PC-9 (cell line): ENCODE measurements at regions not wholly inside any gene's neighbourhood (a gene's known extent, or its start where the extent isn't known, plus 50 kb on each side); places are given as distances from the start of the nearest gene placed in this dataset.

Experiments used
- EZH2 ChIP-seq: fragments of 200-600 bp; sonication (generic); IDR thresholded peaks from 2 replicates; pipeline ENCODE4 v1.8.0; 2017; ENCODE audit warnings: antibody characterized with exemption, low read depth
- TF ChIP-seq, protein P1 (sequence below): fragments of 200-600 bp; sonication (generic); conservative IDR thresholded peaks from 2 replicates; pipeline ENCODE4 v1.6.1; 2017; ENCODE audit warnings: mixed run types, antibody characterized with exemption, mild to moderate bottlenecking, moderate library complexity

- TF ChIP-seq, protein P1, sequence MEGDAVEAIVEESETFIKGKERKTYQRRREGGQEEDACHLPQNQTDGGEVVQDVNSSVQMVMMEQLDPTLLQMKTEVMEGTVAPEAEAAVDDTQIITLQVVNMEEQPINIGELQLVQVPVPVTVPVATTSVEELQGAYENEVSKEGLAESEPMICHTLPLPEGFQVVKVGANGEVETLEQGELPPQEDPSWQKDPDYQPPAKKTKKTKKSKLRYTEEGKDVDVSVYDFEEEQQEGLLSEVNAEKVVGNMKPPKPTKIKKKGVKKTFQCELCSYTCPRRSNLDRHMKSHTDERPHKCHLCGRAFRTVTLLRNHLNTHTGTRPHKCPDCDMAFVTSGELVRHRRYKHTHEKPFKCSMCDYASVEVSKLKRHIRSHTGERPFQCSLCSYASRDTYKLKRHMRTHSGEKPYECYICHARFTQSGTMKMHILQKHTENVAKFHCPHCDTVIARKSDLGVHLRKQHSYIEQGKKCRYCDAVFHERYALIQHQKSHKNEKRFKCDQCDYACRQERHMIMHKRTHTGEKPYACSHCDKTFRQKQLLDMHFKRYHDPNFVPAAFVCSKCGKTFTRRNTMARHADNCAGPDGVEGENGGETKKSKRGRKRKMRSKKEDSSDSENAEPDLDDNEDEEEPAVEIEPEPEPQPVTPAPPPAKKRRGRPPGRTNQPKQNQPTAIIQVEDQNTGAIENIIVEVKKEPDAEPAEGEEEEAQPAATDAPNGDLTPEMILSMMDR = no peak
- TF ChIP-seq EZH2 = no peak
Observed at GRCh38 chr3:164848923-164849322, 229.4 kb downstream of the SI start.
